GM19328 (cell line): ENCODE measurements at regions not wholly inside any gene's neighbourhood (a gene's known extent, or its start where the extent isn't known, plus 50 kb on each side); places are given as distances from the start of the nearest gene placed in this dataset.
"Not testable (repeated sequence)": the region's sequence is repeated elsewhere in the genome, so short reads cannot be mapped to it uniquely, and the experiment has no call there.

Experiments used
- ATAC-seq: cut with Tn5 transposase; IDR thresholded peaks from one replicate; pipeline ENCODE4 v1.9.1; 2021; ENCODE audit warnings: mild to moderate bottlenecking, moderate library complexity; ENCODE audit not compliant: unreplicated experiment

GRCh38 chr16:64088838-64089237 is 1033.0 kb downstream of the CDH11 start:
- no peak for ATAC-seq

- ATAC-seq = no peak
Observed at GRCh38 chr16:64085296-64085695, 1036.6 kb downstream of the CDH11 start.

- no peak for ATAC-seq
Observed at GRCh38 chr16:64084706-64085105, 1037.2 kb downstream of the CDH11 start.

- ATAC-seq = no peak
Observed at GRCh38 chr16:64083428-64084129, 1038.3 kb downstream of the CDH11 start.

GRCh38 chr16:64077242-64077641 is 1044.6 kb downstream of the CDH11 start:
- no peak for ATAC-seq

- no peak for ATAC-seq
Observed at GRCh38 chr16:64074706-64075105, 1047.2 kb downstream of the CDH11 start.

- not testable (repeated sequence) for ATAC-seq
Observed at GRCh38 chr16:64072131-64072730, 1049.6 kb downstream of the CDH11 start.

GRCh38 chr16:64065523-64065922 is 1056.3 kb downstream of the CDH11 start:
- ATAC-seq = no peak

GRCh38 chr16:64061621-64062020 is 1060.2 kb downstream of the CDH11 start:
- ATAC-seq = no peak

GRCh38 chr16:64060631-64061030 is 1061.2 kb downstream of the CDH11 start:
- ATAC-seq = no peak

- no peak for ATAC-seq
Observed at GRCh38 chr16:64058685-64059084, 1063.2 kb downstream of the CDH11 start.

GRCh38 chr16:64051824-64052223 is 1070.0 kb downstream of the CDH11 start:
- no peak for ATAC-seq

- ATAC-seq = no peak
Observed at GRCh38 chr16:64047878-64048277, 1074.0 kb downstream of the CDH11 start.

- ATAC-seq = no peak
Observed at GRCh38 chr16:64047207-64047606, 1074.7 kb downstream of the CDH11 start.

GRCh38 chr16:64035337-64035736 is 1086.5 kb downstream of the CDH11 start:
- ATAC-seq = no peak

GRCh38 chr16:64019339-64019738 is 1102.5 kb downstream of the CDH11 start:
- ATAC-seq = no peak

GRCh38 chr16:64017796-64018195 is 1104.1 kb downstream of the CDH11 start:
- ATAC-seq = no peak

GRCh38 chr16:64013856-64014255 is 1108.0 kb downstream of the CDH11 start:
- no peak for ATAC-seq

GRCh38 chr16:64012166-64012565 is 1109.7 kb downstream of the CDH11 start:
- no peak for ATAC-seq

GRCh38 chr16:64011650-64012049 is 1110.2 kb downstream of the CDH11 start:
- no peak for ATAC-seq

- ATAC-seq = no peak
Observed at GRCh38 chr16:64008131-64008530, 1113.7 kb downstream of the CDH11 start.

- no peak for ATAC-seq
Observed at GRCh38 chr16:64004116-64004515, 1117.7 kb downstream of the CDH11 start.

- no peak for ATAC-seq
Observed at GRCh38 chr16:63995025-63995424, 1126.8 kb downstream of the CDH11 start.
